22Rv1 (cell line): ENCODE measurements at regions not wholly inside any gene's neighbourhood (a gene's known extent, or its start where the extent isn't known, plus 50 kb on each side); places are given as distances from the start of the nearest gene placed in this dataset.

Experiments
- H3K27ac ChIP-seq: fragments of 450-650 bp; 2 replicates; pipeline ENCODE4 v1.5.1; 2017
- ZFX ChIP-seq: fragments of 450-650 bp; IDR thresholded peaks from 2 replicates; pipeline ENCODE4 v1.6.1; 2017; ENCODE audit warnings: antibody characterized with exemption, borderline replicate concordance
- TF ChIP-seq, protein P1 (sequence below): fragments of 450-650 bp; IDR thresholded peaks from 2 replicates; pipeline ENCODE4 v1.5.1; 2017; ENCODE audit warnings: mild to moderate bottlenecking

DNA sequence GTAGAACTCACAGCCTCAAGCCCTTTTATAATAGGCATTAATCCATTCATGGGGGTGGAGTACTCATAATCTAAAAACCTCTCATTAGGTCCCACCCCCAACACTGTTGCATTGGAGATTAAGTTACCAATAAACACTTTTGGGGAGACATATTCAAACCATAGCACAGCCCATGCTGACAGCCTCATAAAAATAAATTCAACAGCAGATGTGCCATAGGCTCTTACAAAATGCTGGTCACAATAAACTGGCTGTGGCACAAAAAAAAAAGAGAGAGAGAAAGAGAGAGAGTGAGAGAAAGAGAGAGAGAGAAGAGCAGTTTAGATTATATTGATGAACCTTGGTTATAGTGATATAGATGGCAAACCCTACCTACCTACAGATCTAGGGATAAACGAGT is 1000.9 kb downstream of the TUSC7 start:
- TF ChIP-seq, protein P1, sequence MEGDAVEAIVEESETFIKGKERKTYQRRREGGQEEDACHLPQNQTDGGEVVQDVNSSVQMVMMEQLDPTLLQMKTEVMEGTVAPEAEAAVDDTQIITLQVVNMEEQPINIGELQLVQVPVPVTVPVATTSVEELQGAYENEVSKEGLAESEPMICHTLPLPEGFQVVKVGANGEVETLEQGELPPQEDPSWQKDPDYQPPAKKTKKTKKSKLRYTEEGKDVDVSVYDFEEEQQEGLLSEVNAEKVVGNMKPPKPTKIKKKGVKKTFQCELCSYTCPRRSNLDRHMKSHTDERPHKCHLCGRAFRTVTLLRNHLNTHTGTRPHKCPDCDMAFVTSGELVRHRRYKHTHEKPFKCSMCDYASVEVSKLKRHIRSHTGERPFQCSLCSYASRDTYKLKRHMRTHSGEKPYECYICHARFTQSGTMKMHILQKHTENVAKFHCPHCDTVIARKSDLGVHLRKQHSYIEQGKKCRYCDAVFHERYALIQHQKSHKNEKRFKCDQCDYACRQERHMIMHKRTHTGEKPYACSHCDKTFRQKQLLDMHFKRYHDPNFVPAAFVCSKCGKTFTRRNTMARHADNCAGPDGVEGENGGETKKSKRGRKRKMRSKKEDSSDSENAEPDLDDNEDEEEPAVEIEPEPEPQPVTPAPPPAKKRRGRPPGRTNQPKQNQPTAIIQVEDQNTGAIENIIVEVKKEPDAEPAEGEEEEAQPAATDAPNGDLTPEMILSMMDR: no peak
- TF ChIP-seq ZFX: no peak
- H3K27ac ChIP-seq: no peak overlapping the region

DNA sequence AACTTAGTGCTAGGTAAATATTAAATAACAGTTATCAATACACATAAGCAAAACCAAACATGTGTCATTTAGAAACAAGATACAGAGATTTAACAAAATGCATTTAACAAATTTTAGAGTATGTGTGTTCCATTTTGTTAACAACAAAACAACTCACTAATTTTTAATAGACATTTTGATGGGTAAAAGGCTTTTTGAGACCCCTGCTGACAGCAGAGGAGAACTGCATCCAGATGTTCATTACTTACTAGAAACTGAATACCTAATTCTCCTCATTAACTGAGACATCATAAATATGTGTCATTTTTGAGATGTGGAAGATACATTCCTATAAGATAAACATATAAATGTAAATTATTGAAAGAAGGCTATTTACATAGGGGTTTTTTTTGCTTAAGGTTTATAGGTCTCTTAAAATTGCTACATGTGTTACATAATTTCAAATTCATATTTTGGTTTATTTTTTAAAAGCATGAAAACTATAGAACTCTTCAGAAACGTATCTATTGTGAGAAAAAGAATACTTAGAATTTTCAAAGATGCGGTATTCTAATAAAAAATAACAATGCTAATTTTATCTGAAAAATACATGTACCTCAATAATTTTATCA is 1009.8 kb downstream of the TUSC7 start:
- no peak for TF ChIP-seq ZFX
- TF ChIP-seq, protein P1: peak; percentile 82
- no peak overlapping the region for H3K27ac ChIP-seq

DNA sequence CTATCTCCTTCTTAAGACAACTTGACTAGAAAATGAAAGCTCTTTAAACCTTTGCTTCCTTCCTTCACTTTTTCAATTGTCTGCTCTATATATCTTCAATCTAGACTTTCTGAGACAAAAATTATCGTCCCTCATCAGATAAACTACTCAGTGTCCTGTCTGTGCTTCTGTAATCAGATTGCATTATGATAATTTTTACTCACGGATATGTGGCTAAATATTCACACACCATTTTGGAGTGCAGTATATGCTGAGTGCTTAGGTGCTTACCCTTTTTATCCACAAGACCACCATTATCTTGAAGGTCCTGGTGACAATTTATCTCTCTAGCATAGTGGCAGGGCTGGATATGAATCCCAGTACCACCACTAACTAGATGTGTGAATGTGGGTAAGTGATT is 1012.3 kb downstream of the TUSC7 start:
- H3K27ac ChIP-seq: no peak overlapping the region
- TF ChIP-seq, protein P1: no peak
- no peak for TF ChIP-seq ZFX

DNA sequence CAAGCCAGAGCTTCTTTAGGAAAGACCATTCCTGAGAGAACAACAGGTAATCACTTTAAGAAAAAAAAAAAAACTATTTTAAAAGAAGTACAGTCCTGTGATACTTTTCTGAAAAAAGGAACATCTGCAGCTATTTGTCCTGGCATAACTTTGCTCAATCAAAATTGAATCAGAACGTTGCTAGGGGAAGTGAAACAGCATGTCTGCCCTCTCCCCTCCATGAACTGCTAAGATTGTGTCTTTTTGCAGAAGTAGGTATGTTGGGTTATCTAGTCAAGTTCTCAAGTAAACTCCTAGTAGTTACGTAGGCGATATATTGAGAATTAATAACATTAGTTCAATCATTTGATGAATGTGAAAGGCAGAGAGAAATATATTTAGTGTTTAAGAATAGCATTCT is 1013.3 kb downstream of the TUSC7 start:
- H3K27ac ChIP-seq: no peak overlapping the region
- TF ChIP-seq, protein P1: no peak
- no peak for TF ChIP-seq ZFX

DNA sequence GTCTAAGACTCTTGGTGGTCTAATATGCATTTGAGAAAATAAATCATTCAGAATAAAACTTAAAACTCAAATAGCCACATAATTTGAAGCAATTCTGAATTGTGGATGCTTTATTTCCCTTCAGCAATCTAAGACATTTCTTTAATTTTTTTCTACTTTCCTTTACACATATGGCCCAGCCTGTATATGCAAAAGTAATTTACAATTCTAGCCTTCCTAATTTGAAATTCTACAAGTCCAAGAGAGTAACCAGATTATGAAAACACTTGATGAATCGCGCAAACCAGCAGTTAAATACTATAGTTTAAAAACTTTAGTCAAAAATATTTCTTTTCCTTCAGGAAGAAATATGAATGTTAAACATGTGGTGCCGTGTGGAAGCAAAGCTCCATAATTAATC is 1014.2 kb downstream of the TUSC7 start:
- H3K27ac ChIP-seq: no peak overlapping the region
- no peak for TF ChIP-seq ZFX
- TF ChIP-seq, protein P1: no peak

DNA sequence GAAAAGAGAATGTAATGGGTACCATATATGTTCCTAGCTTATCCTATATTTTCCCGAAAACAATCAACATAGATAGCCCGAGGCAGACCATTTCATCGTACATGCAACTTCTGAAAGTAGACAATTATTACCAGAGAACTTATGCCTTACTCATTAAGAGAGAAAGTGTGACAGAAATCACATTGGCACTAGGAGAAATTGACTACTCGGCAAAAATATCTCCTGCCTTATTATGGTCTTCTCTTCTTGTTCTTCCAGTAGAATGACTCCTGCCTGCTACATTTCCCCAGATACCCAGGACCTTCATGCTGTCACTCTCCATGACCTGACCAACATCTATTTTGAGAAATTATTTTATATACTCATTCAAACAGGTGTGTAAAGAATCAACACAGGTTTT is 1015.7 kb downstream of the TUSC7 start:
- TF ChIP-seq, protein P1: no peak
- TF ChIP-seq ZFX: no peak
- no peak overlapping the region for H3K27ac ChIP-seq

DNA sequence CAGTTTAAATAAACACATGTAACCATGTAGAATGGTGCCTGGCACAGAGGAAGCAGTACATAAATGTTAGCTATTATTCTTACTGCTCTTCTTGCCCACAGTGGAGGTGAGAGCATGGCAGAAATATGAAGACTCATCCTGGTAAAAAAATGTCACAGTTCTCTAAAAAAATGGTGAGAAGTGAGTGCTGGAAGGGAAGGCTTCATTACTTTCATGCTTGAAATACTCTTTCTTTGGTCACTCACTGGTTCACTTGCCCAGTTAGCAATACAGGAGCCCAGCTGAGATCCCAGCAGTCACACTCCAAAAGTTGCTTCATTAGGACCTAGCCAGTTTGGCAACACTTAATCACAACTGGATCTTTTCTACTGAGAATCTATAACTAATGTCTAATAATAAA is 1017.2 kb downstream of the TUSC7 start:
- no peak overlapping the region for H3K27ac ChIP-seq
- TF ChIP-seq, protein P1: no peak
- TF ChIP-seq ZFX: no peak
